ENCODE measurements at regions not wholly inside any gene's neighbourhood (a gene's known extent, or its start where the extent isn't known, plus 50 kb on each side); places are given as distances from the start of the nearest gene placed in this dataset.

- TF ChIP-seq JUND (IDR thresholded peaks at IDR 0.05; ENCODE audit: low read depth), result no peak
- in situ Hi-C loops (cut with HindIII; ENCODE audit: low pct_unique_long_range_greater_than_20kb, low sequenced_read_pairs), result no loop called here
- DNase-seq (ENCODE audit: low read depth in 1 of 2, low spot score in 1 of 2), result no peak
Measured at GRCh38 chr9:90290716-90291485, 351.7 kb downstream of the DIRAS2 start.

- TF ChIP-seq JUND (IDR thresholded peaks at IDR 0.05; ENCODE audit: low read depth), result no peak
- in situ Hi-C loops (cut with HindIII; ENCODE audit: low pct_unique_long_range_greater_than_20kb, low sequenced_read_pairs), result no loop called here
- peak in 1 of 2 experiments; percentile 10 for DNase-seq (ENCODE audit: low read depth in 1 of 2, low spot score in 1 of 2)
Measured at GRCh38 chr9:90296539-90296938, 346.1 kb downstream of the DIRAS2 start.

- DNase-seq (ENCODE audit: low read depth in 1 of 2, low spot score in 1 of 2), result no peak
- no peak for TF ChIP-seq JUND (IDR thresholded peaks at IDR 0.05; ENCODE audit: low read depth)
- in situ Hi-C loops (cut with HindIII; ENCODE audit: low pct_unique_long_range_greater_than_20kb, low sequenced_read_pairs), result no loop called here
Measured at GRCh38 chr9:90299968-90300367, 342.7 kb downstream of the DIRAS2 start.

- DNase-seq (ENCODE audit: low read depth in 1 of 2, low spot score in 1 of 2), result no peak
- no peak for TF ChIP-seq JUND (IDR thresholded peaks at IDR 0.05; ENCODE audit: low read depth)
- in situ Hi-C loops (cut with HindIII; ENCODE audit: low pct_unique_long_range_greater_than_20kb, low sequenced_read_pairs), result no loop called here
Measured at GRCh38 chr9:90300611-90301276, 341.9 kb downstream of the DIRAS2 start.

GRCh38 chr9:90301277-90301653 is 341.4 kb downstream of the DIRAS2 start:
- DNase-seq (ENCODE audit: low read depth in 1 of 2, low spot score in 1 of 2), result peak in 1 of 2 experiments; percentile 6
- in situ Hi-C loops (cut with HindIII; ENCODE audit: low pct_unique_long_range_greater_than_20kb, low sequenced_read_pairs), result no loop called here
- TF ChIP-seq JUND (IDR thresholded peaks at IDR 0.05; ENCODE audit: low read depth), result no peak

DNA sequence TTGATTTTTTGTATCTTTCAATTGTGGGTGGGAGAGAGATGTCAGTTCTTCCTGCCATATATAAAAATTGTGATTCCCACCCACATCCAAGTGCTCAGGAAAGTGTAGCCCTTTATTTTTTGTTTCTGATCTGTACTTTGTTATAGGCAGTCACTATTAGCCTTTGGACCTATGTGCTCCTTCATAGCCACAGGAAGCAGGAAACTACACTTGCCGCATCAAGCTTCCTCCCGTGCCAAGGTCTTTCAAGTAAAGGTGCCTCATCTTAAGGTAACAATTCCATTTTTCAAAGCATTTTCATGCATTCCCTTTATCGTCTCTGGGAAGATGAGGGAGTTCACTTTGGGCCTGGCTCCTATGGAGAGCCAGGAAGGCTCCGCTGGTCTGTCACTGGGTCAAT is 339.0 kb downstream of the DIRAS2 start:
- no peak for DNase-seq (ENCODE audit: low read depth in 1 of 2, low spot score in 1 of 2)
- TF ChIP-seq JUND (IDR thresholded peaks at IDR 0.05; ENCODE audit: low read depth), result no peak
- in situ Hi-C loops (cut with HindIII; ENCODE audit: low pct_unique_long_range_greater_than_20kb, low sequenced_read_pairs), result no loop called here

GRCh38 chr9:90306158-90306557 is 336.5 kb downstream of the DIRAS2 start:
- DNase-seq (ENCODE audit: low read depth in 1 of 2, low spot score in 1 of 2), result no peak

GRCh38 chr9:90307167-90307833 is 335.3 kb downstream of the DIRAS2 start:
- in situ Hi-C loops (cut with HindIII; ENCODE audit: low pct_unique_long_range_greater_than_20kb, low sequenced_read_pairs), result no loop called here
- TF ChIP-seq JUND (IDR thresholded peaks at IDR 0.05; ENCODE audit: low read depth), result no peak

More at GRCh38 chr9:90306158-90306557, 336.5 kb downstream of the DIRAS2 start:
- TF ChIP-seq JUND (IDR thresholded peaks at IDR 0.05; ENCODE audit: low read depth), result no peak
- in situ Hi-C loops (cut with HindIII; ENCODE audit: low pct_unique_long_range_greater_than_20kb, low sequenced_read_pairs), result no loop called here

DNA sequence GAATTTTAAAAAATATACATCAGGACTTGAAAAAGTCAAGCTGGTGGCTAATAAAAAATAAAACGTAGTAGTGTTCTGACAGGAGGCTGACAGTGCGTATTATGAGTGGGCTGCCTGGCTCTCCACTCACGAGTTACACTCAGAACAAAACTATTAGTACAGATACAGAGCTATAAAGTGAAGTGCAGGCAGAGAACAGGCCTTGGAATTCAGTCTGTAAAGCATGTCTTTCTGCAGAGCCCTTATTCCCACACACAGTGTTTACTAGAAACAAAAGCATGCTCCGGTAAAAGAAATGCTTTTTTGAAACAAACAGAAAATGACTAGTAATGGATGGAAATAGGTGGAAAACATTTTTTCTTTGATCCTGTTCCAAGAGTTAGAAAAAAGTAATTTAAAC is 334.7 kb downstream of the DIRAS2 start:
- no peak for TF ChIP-seq JUND (IDR thresholded peaks at IDR 0.05; ENCODE audit: low read depth)
- DNase-seq (ENCODE audit: low read depth in 1 of 2, low spot score in 1 of 2), result no peak
- in situ Hi-C loops (cut with HindIII; ENCODE audit: low pct_unique_long_range_greater_than_20kb, low sequenced_read_pairs), result no loop called here

More at GRCh38 chr9:90307167-90307833, 335.3 kb downstream of the DIRAS2 start:
- peak in 1 of 2 experiments; percentile 14 for DNase-seq (ENCODE audit: low read depth in 1 of 2, low spot score in 1 of 2)

GRCh38 chr9:90308691-90309090 is 333.9 kb downstream of the DIRAS2 start:
- in situ Hi-C loops (cut with HindIII; ENCODE audit: low pct_unique_long_range_greater_than_20kb, low sequenced_read_pairs), result no loop called here
- no peak for TF ChIP-seq JUND (IDR thresholded peaks at IDR 0.05; ENCODE audit: low read depth)
- no peak for DNase-seq (ENCODE audit: low read depth in 1 of 2, low spot score in 1 of 2)

GRCh38 chr9:90309809-90310520 is 332.7 kb downstream of the DIRAS2 start:
- TF ChIP-seq JUND (IDR thresholded peaks at IDR 0.05; ENCODE audit: low read depth), result no peak
- in situ Hi-C loops (cut with HindIII; ENCODE audit: low pct_unique_long_range_greater_than_20kb, low sequenced_read_pairs), result no loop called here
- DNase-seq (ENCODE audit: low read depth in 1 of 2, low spot score in 1 of 2), result no peak

DNA sequence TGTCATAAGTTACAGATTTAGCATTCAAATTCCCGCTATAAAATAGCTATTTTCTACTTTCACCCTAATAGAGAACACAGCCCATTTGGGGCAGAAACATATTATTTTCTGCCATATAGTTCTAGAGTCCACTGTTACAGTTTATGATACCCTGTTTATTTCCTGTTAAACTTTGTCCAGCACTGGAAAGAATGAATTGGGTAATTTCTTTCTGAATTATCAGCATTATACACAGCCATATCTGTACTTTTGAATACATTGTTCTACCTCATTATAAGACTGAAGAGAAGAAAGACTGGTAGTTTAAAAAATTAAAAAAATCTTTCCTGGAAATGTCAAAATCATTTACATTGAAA is 332.1 kb downstream of the DIRAS2 start:
- in situ Hi-C loops (cut with HindIII; ENCODE audit: low pct_unique_long_range_greater_than_20kb, low sequenced_read_pairs), result no loop called here
- no peak for TF ChIP-seq JUND (IDR thresholded peaks at IDR 0.05; ENCODE audit: low read depth)

More for the DNA sequence above, 332.1 kb downstream of the DIRAS2 start:
- DNase-seq (ENCODE audit: low read depth in 1 of 2, low spot score in 1 of 2), result no peak
